IPS DF 4.7 (cell line): ENCODE measurements at regions not wholly inside any gene's neighbourhood (a gene's known extent, or its start where the extent isn't known, plus 50 kb on each side); places are given as distances from the start of the nearest gene placed in this dataset.
"Not testable (repeated sequence)": the region's sequence is repeated elsewhere in the genome, so short reads cannot be mapped to it uniquely, and the experiment has no call there.

ENCODE experiments used
- DNase-seq: peaks from one replicate; pipeline ENCODE4 v3.0.0-alpha.2; 2013; ENCODE audit warnings: low spot score; ENCODE audit errors: extremely low read depth

DNA sequence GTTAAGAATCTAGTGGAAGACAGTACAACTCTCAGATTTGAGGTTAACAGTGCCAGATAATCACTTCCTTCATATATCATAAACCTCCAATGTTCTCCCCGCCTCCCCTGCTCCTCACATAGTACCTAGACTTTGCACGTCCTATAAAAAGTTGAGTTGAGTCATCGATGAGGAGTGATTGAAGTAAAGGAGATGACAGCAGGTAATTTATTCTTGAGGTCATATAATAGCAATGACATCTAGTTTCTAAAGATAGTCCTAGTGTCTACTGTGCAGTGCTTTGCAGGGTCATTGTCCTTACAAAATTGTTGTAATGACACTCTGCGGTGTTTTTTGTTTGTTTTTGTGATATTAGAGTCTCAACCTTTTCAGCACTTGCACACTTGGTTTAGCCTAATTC is 510.5 kb upstream of the LRFN5 start:
- DNase-seq: no peak

DNA sequence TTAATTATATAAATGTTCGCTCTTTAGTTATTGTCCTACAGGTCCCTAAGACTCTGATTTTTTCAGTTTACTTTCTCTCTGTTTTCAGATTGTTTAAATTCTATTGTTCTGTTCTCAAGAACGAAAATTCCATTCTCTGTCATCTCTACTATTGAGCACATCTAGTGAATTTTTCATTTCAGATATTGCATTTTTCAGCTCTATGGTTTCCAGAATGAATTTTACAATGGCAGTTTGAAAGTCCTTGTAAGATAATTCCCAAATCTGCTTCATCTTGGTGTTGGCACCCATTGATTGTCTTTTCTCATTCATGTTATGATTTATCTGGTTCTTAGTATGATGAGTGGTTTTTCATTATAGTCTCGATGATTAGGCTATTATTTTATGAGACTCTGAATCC is 519.6 kb upstream of the LRFN5 start:
- DNase-seq: no peak

DNA sequence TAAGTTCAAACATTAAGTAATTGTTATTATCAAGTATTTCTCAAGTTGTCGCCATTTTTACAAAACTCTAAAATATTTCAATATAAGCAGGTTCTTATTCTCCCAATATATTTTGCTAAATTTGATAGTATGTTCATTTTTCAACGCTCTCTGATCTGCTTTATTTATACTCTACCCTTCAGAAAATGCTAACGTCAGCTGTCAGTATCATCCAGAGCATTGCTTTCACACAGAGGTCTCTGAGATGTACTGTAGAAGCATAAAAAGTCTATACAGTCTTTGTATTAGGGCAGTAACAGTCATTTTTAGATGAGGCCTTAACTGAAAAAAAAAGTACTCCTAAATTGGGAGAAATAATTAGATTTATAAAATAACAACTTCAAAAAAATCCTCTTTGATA is 533.1 kb upstream of the LRFN5 start:
- no peak for DNase-seq

DNA sequence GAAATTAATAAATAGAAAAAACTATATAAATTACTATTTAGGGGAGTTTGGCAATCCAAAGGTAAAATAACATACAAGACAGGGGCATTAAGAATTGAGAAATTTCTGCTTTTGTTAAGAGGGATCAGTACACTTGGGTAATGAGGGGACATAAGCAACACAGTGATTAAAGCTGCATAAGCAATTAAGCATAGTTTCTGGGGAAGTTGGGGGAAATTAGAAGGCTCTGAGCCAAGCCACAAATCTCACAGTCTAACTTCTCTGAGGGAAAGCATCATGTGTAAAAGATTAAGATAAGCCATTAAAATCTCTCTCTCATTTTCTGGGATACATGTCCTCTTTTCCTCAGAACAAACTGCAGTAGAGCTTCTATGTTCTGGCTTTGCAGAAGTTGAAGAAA is 533.9 kb upstream of the LRFN5 start:
- DNase-seq: no peak

DNA sequence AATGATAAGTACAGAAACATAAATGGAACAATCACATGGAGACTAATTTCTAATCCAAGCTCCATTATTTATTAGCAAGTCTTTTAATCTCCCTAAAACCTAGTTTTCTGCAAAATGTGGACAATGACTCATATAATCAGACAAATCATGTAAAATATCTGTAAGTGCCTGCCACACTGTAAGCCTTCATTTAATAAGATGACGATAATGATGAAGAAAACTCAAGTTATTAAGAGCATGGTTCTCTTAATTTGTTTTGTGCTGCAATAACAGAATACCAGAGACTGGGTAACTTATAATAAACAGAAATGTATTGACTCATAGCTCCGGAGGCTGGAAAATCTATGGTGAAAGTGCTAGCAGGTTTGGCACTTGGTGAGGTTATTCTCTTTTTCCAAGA is 535.3 kb upstream of the LRFN5 start:
- DNase-seq: no peak

DNA sequence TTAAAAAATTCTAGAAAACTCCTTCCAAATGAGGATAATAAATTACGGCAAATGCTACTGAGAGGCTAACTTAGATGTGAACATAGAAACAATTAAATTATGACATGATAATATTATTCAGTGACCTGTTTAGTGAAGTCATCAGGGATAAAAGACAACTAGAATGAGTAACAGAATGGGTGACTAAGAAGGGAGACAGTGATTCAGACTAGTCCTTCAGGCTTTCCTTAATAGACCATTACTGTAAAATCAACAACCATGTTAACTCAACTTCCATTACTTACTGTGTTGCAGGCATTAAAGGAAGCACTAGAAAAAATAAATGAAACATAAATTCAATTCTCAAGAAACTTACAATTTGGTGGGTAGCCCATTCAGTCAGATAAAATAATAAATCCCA is 543.9 kb upstream of the LRFN5 start:
- DNase-seq: no peak

DNA sequence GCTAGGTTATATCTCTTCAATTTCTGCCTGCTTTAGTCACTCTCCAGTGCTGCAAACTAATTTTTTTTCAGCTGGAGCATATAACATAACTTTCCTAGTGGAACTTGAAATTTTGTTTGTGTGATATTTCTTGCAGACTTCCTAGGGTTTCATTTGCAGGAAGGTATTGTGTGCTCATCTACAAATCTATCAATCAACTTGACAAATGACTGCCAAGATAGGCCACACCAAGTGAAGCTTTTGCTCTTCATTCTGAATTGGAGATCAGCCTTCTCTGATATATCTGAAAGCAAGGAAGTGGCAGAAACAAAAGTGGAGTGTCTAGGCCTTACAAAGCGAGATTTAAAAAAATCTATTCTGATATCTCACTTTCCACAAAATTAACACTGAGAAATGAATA is 551.1 kb upstream of the LRFN5 start:
- no peak for DNase-seq

DNA sequence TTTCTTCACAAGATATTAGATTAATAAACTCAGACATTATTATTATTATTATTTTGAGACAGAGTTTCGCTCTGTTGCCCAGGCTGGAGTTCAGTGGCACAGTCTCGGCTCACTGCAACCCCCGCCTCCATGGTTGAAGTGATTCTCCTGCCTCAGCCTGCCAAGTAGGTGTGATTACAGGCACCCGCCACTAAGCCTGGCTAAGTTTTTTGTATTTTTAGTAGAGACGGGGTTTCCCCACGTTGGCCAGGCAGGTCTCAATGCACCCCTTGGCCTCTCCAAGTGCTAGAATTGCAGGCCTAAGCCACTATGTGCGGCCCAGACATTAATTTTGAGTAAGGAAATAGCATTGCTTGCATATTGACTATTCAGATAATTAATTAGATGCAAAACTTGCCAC is 554.9 kb upstream of the LRFN5 start:
- no peak for DNase-seq

DNA sequence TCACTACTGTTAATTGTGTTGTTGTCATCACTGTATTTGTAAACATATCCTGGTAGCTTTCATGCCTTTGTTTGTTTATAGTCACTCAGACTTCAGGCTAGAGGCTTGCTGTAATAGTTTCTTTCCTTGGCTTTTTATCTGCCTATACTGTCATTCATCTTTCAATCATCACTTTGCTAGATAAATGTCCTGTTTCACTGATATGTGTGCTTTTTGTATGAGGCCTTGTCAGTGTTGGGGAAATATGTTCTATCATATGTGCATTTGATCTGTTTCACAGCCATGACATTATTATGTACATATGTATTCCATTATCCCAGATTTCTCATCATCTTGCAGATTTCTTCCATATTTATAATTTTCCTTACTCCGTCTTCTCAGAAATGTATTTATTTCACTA is 558.9 kb upstream of the LRFN5 start:
- no peak for DNase-seq

DNA sequence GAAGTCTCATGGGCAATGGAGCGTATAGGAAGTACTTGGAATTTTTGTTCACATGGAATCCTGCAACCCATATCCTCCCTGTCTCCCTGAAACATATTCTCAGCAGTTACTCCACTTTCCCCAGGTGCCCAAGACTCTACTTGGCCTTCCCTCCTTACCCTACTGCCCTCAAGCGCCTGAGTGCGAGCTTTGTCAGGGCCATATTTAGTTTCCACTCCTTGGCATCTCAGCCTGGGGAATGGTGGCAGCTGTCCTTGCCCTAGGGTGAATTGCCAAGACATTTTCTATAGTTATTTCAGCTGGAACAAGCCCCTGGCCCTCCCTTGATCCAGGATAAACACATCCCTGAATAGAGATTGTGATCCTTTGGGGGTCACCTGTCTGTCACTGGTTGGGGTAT is 569.3 kb upstream of the LRFN5 start:
- DNase-seq: no peak

DNA sequence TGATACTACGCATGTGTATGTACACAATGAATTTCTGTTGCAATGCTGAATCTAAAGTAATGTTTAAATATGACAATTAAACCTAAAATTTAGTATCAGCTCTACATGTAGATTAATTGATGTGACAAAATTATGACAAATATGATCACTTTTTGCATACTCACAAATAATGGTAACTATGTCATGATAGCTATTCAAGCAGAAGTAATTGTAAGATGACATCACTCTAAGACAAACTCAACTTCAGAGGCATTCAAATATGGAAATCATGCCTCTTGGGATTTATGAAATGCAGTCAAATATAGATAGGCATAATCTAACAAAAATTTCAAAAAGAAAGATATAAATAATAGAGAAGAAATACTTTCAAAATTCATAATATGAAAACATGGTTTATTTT is 571.7 kb upstream of the LRFN5 start:
- no peak for DNase-seq

DNA sequence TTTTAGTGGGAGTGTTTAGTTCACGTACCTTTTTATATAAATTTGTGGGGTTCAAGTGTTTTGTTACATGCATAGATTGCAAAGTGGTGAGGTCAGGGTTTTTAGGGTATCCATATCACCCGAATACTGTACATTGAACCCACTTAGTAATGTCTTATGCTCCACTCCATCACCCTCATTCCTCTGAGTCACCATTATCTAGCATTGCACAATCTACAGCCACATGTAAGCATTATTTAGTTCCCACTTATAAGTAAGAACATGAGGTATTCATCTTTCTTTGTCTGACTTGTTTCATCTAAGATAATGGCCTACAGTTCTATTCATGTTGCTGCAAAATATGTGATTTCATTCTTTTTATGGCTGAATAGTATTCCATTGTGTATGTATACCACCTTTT is 583.7 kb upstream of the LRFN5 start:
- no peak for DNase-seq

DNA sequence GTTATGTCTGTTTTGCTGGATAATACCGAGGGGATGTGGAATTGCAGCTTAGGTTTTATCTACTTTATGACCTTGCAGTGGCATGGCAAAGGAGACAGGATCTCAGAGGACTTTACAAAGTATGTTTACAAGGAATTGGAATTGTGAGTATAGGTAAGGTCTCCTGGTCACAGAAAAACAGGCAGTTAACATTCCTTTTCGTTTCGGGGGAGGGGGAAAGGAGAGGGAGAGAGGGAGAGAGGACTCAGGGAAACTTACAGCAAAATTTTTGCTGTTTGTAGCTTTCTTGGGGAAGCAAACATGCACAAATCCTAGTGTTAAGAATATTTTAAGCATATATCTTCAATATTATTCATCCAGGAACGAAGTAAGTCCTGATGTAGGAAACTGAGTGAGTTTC is 590.5 kb upstream of the LRFN5 start:
- no peak for DNase-seq

DNA sequence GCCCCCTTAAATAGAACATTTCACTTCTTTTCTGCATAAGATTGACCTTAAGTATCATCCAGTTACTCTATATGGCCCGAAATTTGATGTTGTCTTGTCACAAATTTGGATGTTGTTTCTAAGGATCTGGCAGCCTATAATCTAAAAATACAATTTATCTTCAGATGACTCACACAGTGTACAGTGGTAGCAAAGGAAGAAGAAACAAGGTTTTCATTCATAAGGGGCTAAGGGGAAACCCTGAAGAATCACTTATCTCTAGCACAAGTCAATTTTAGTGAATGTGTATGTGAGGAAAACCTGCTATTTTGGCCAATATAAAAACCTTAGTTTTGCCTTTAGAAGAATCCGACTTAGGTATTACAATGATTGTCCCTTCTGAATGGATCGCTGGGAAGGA is 606.3 kb upstream of the LRFN5 start:
- DNase-seq: no peak

DNA sequence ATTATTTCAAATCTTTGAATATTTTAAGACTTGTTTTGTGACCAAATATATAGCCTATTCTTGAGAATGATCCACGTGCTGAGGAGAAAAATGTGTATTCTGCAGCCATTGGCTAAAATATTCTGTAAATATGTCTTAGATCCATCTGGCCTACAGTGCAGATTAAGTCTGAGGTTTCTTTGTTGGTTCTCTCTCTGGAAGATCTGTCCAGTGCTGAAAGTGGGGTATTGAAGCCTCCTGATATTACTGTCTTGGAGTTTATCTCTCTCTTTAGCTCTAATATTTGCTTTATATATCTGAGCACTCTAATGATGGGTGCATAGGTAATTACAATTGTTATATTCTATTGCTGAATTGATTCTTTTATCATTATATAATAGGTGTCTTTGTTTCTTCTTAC is 617.4 kb upstream of the LRFN5 start:
- no peak for DNase-seq

DNA sequence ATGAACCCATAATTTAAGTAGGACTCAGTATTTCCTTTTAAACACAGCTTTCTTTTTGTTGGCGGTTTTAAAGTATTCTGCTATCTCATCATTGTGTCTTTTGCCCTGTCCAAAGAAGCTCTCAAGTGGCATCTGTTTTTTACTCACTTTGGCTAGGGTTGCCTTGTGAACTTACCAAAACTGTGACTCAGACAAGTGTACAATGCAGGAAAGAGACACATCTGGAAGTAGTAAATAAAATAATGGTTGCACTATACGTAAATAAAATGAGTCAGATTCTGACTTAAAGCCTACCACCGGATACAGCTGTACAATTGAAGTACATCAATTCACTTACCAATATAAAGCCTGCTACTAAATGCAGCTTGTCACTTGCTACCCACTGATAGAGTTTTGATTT is 619.2 kb upstream of the LRFN5 start:
- no peak for DNase-seq

DNA sequence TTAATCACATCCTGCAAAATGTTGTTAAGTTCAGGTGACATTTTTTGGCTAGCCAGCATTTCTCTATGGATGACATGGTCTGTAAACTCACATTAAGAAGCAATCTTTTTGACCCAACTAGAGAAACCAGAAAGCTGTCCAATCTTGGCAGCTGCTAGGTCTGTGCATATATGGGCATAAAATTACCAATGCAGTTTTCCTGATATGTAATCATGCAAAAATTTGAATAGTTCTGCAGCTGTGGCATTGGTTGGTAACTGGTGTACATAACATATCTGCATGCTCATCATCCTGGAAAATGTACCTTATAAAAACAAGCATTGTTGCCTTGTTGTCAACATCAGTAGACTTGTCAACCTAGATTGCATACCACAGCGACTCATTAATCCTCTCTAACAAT is 620.0 kb upstream of the LRFN5 start:
- DNase-seq: no peak

DNA sequence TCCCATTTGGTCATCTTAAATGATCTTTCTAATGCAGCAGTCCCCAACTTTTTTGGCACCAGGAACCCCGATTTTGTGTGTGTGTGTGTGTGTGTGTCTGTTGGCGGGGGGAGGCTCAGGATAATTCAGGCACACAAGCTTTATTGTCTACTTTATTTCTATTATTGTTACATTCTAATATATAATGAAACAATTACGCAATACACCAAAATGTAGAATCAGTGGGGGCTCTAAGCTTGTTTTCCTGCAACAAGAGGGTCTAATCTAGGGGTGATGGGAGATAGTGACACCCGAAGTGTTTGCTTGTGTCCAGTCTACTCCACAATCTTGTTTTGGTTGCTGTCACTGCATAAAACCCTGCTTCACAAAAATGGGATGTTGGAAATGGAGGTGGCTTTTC is 621.1 kb upstream of the LRFN5 start:
- no peak for DNase-seq

DNA sequence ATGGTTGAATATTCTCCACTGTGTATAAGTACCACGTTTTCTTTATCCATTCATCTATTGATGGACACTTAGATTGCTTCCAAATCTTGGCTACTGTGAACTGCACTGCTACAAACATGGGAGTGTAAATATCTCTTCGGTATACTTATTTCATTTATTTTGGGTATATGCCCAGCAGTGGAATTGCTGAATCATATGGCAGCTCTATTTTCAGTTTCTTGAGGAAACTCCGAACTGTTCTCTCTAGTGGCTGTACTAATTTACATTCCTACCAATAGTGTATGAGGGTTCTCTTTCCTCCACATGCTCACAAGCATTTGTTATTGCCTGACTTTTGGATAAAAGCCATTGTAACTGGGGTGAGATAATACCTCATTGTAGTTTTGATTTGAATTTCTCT is 623.1 kb upstream of the LRFN5 start:
- DNase-seq: no peak

DNA sequence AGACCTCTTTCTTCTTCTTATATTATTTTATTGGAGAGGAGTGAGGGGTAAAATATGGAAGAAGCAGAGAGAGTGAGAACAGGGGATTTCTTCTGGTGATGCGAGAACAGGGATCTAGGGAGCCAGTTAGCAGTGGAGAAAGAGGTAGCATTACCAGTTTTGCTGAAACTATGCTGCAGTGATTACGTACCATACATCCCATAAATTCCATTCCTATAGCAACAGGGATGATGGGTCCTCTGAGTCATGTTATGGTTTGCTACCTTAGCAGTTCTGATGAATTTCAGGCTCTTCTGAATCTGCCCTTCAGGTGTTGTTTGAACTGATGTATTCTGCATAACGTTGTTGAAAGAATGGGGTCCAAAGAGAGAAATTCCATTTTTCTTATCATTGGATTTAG is 625.4 kb upstream of the LRFN5 start:
- DNase-seq: no peak

DNA sequence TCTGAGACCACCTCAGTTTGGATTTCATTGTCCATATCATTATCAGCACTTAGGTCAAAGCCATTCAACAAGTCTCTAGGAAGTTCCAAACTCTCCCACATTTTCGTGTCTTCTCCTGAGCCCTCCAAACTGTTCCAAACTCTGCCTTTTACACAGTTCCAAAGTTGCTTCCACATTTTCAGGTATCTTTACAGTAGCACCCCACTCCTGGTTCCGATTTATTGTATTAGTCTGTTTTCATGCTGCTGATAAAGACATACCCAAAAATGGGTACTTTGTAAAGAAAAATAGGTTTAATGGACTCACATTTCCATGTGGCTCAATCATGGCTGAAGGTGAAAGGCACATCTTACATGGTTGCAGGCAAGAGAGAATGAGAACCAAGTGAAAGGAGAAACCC is 646.4 kb upstream of the LRFN5 start:
- not testable (repeated sequence) for DNase-seq

DNA sequence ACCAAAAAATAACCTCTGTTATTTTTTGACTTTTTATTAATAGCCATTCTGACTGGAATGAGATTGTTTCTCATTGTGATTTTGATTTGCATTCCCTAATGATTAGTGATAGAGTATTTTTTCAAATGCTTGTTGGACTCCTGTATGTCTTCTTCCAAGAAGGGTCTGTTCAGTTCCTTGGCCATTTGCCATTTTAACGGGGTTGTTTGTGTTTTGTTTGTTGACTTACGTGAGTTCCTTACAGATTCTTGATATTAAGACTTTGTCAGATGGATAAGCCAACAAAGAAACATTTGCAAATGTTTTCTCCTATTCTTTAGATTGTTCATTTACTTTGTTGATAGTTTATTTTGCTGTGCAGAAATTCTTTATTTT is 651.6 kb upstream of the LRFN5 start:
- no peak for DNase-seq

DNA sequence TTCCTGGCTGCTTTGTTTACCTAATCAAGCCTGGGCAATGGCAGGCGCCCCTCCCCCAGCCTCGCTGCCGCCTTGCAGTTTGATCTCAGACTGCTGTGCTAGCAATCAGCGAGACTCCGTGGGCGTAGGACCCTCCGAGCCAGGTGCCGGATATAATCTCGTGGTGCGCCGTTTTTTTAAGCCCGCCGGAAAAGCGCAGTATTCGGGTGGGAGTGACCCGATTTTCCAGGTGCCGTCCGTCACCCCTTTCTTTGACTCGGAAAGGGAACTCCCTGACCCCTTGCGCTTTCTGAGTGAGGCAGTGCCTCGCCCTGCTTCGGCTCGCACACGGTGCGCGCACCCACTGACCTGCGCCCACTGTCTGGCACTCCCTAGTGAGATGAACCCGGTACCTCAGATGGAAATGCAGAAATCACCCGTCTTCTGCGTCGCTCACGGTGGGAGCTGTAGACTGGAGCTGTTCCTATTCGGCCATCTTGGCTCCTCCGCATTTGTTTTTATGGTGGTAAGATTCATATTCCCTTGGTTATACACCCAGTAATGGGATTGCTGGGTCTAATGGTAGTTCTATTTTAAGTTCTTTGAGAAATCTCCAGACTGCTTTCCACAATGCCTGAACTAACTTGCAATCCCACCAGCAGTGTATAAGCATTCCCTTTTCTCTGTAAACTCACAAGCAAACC is 652.1 kb upstream of the LRFN5 start:
- not testable (repeated sequence) for DNase-seq

DNA sequence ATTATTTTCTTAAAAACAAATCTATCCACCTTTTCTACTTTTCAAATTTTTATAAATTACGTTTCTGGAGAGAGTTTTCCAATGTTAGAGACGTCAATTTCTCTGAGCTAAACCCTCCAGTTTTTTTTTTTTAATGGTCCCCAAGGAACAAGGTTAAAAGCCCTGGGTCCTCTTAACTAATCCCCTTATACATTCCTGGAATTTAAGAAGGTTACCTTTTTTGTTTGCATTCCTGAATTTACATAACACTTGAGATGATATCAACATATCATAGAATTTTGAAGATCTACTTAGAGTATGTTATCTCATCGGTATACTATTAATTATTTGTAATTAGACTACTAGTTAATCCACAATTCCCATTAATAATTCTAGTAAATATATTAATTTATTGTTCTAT is 662.2 kb upstream of the LRFN5 start:
- no peak for DNase-seq
